ENCODE measurements at regions not wholly inside any gene's neighbourhood (a gene's known extent, or its start where the extent isn't known, plus 50 kb on each side); places are given as distances from the start of the nearest gene placed in this dataset.

- no peak for TF ChIP-seq ZBTB40 (IDR thresholded peaks at IDR 0.05)
- no peak for TF ChIP-seq ZBTB40 (CRISPR knock-in tag; IDR thresholded peaks at IDR 0.05)
Observed at GRCh38 chr11:69903211-69903610, 84.0 kb upstream of the FGF3 start (continued).

DNA sequence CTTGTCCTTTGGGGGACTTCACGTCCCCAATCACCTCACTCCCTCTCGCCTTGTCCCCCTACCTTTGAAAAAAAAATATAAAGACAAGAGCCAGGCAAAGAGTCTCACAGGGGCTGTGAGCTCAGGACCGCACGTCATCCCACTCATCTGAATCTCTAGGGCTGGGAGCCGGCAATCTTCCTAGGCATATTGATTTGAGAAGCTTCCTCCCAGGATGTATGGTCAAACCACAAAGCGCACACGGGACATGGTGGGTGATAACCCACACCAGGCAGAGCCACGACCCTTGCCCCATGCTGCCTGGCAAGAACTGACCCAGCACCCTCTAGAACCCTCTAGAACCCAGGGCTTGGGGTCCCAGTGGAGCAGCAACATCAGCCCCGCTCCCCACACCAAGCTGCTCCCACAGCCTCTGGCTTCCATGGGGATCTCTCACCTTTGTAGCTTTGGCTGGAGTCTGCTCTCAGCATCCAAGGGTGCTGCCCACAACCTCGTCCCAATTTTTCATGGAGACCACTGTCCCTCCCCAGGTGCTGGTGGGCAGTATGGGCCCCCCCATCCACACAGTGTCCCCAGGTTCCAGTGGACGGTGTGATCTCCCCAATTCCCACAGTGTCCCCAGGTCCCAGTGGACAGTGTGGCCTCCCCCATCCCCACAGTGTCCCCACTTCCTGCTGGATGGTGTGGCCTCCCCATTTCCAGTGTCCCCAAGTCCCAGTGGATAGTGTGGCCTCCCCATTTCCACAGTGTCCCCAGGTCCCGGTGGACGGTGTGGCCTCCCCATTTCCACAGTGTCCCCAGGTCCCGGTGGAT lies 85.2 kb upstream of the FGF3 start:
- no peaks in the 10 kb centered on the region for H3K79me2 ChIP-seq (ENCODE audit: insufficient read depth, low read length)
- H3K9me3 ChIP-seq (ENCODE audit: low read length): no peaks in the 10 kb centered on the region
- H3K36me3 ChIP-seq (replicated peaks in 1 of 2; ENCODE audit: control insufficient read depth in 1 of 2, insufficient read depth in 2 of 2, low read length in 2 of 2): no peaks in the 10 kb centered on the region
- ChIA-PET POLR2A (no interaction called here), CTCF (ENCODE audit: low intra/inter-chr PET ratio, low total read pairs) (no interaction called here)
- no peak overlapping the region for H3K4me3 ChIP-seq (replicated peaks in 1 of 3; ENCODE audit: insufficient read depth in 1 of 3, low read depth in 2 of 3, low read length in 3 of 3)
- H3K27me3 ChIP-seq (ENCODE audit: control insufficient read depth in 1 of 2, insufficient read depth in 2 of 2, low read length in 2 of 2): peaks cover 2 to 6% of the 10 kb centered on the region in 2 experiments; a peak in 3 of 5 replicates
- H4K20me1 ChIP-seq (ENCODE audit: insufficient read depth, low read length): no peaks in the 10 kb centered on the region
- H3K27ac ChIP-seq (ENCODE audit: extremely low read length, insufficient read depth, low read length): no peak overlapping the region
- TF ChIP-seq NR2C2 (CRISPR knock-in tag; IDR thresholded peaks at IDR 0.05; ENCODE audit: borderline replicate concordance): no peak
- intact Hi-C loops (cut with micrococcal nuclease; ENCODE audit: unreplicated experiment): no loop called here
- no peak overlapping the region for H3K4me2 ChIP-seq (ENCODE audit: low read depth, low read length)
- no peaks in the 10 kb centered on the region for H3K4me1 ChIP-seq (ENCODE audit: insufficient read depth, low read length)
- H2AFZ ChIP-seq (ENCODE audit: low read length): no peak overlapping the region
- ATAC-seq (no peak), DNase-seq (ENCODE audit: low spot score) (no peak), FAIRE-seq (no peak)
- 20% methylated on average over 12 of the region's 14 CpGs for WGBS (ENCODE audit: low lambda C conversion rate)
- in situ Hi-C loops (cut with HindIII; ENCODE audit: extremely low pct_ligation_motif_present, low pct_unique_long_range_greater_than_20kb): no loop called here
- H3K9ac ChIP-seq (ENCODE audit: insufficient read depth, low read depth, low read length): no peak overlapping the region
- BruUV-seq (replicated peaks): no TSS peak

Measured in HepG2 (cell line).